IPS DF 4.7 (cell line): ENCODE measurements at regions not wholly inside any gene's neighbourhood (a gene's known extent, or its start where the extent isn't known, plus 50 kb on each side); places are given as distances from the start of the nearest gene placed in this dataset.
A peak's percentile ranks its signal among the peaks of the same experiment; 100 is the strongest.
"Not testable (repeated sequence)": the region's sequence is repeated elsewhere in the genome, so short reads cannot be mapped to it uniquely, and the experiment has no call there.

Experiments used
- DNase-seq: peaks from one replicate; pipeline ENCODE4 v3.0.0-alpha.2; 2013; ENCODE audit warnings: low spot score; ENCODE audit errors: extremely low read depth

DNA sequence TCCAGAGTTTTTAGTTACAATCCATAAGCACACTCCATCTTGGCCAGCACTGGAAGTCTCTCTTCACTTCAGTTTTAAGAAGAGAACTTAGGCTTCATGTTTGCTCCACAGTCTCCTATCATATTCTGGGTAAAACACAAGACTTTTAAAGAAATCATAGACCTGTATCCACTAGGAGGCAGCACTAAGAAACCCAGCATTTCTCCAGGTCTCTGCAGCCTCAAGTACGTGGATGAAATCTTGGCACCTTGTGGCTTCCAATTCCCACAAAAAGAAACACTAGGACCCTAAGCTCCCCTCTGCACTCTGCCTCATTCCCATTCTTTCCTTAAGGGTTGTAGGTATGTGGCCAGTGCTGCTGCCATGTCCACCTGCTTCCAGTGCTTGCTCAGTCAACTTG lies 367.3 kb upstream of the CASK start:
- DNase-seq, result peak; percentile 16

DNA sequence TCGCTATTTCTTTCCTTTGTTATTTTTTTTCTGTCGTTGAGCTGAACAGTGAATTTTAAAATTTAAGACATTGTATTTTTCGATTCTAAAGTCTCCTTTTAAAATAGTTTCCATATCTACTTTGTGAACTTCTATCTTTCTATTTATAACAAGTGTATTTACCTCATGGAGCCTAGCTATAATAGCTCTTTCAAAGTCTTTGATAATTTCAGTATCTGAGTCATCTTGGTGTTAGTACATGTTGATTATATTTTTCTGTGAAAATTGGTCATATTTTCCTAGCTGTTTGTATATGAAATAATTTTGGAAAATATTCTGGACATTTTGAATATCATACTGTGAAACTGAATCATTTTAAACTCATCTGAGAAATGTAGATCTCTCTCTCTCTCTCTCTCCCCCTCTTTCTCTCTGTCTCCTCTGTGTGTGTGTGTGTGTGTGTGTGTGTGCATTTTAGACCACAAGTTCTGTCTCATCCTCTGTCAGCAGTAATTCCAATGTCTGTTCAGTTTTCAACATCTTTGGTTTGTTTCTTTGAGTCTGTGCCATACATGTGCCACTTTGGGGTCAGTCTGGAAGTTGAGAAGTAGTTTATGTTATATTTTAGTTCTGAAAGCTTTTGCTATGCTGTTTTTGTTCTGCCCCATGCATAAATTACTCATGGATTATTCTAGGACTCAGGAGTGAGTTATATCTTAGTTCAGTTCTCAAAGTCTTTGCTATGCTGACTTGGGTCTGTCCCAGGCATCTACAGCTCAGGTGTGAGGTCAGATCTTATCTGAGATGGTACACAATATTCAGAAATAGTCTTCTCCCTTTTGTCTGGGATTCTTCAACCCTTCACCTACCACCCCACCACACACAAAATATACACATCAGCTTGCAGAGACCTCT lies 366.4 kb upstream of the CASK start:
- no peak for DNase-seq

DNA sequence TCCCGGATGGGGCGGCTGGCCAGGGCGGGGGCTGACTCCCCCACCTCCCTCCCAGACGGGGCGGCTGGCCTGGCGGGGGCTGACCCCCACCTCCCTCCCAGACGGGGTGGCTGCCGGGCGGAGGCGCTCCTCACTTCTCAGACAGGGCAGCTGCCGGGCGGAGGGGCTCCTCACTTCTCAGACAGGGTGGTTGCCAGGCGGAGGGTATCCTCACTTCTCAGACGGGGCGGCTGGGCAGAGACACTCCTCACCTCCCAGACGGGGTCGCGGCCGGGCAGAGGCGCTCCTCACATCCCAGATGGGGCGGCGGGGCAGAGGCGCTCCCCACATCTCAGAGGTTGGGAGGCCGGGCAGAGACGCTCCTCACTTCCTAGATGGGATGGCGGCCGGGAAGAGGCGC lies 362.3 kb upstream of the CASK start:
- DNase-seq, result not testable (repeated sequence)

DNA sequence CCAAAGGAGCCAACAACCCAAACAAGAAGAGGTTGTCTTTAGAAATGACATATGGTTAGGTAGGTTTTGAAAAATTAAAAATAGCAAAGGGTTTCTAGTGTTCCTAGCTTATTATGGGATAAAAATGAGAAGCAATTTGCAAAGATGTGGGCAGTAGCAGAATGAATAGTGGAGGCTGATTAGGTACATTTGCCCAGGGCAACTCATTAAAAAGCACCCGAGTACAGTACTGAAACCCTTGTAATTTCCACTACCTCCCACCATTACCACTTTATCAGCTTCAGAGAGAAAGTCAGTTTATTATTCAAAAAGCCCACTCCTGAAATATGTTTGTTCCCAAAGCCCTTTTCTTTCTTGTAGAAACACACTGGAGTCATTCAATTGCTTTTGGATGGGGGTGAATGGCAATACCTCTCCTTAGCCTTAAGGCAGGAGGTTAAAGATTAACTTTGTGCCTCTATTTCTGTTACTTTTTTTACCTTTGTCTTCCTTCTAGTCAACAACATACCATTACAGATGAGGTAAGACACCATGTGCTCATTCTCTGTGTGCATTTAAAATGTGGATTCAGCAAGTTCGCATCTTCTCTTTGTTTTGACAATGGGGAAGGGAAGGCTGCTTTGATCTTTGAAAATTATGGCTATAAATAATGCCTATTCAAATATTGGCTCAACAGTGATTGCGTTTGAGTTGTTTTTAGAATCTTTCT lies 353.8 kb upstream of the CASK start:
- DNase-seq, result no peak

DNA sequence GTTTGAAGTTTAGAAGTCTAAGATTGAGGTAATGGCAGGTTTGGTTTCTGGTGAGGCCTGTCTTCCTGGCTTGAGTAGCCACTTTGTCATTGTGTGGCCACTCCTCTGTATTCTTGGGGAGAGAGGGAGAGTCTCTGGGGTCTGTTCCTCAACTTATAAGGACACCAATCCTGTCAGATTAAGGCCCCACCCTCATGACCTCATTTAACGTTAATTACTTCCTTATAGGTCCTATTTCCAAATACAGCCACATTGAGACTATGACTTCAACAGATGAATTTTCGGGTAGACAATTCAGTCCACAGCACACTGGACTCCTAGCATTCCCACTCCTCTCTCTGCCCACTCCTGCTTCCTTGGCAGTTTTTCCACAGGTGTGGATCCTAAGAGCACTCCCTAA lies 350.8 kb upstream of the CASK start:
- DNase-seq, result no peak

DNA sequence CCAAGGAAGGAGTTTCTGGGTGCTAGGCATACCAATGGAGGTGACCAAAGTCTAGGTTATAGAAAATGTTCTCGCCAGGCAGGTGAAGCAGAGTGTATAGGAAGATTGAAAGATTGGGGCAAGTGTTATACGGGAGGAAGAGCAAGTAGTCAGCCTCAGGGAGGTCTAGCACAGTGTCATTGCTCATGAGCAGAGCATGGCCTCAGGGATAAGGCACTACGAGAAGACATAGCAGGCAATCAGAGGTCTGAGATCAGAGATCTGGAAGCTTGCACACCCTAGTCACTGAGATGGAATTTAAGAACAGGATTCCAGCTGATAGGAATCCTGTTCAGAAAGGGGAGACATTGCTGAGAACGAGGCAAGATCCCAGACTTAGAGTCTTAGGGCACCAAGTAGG lies 350.0 kb upstream of the CASK start:
- no peak for DNase-seq

DNA sequence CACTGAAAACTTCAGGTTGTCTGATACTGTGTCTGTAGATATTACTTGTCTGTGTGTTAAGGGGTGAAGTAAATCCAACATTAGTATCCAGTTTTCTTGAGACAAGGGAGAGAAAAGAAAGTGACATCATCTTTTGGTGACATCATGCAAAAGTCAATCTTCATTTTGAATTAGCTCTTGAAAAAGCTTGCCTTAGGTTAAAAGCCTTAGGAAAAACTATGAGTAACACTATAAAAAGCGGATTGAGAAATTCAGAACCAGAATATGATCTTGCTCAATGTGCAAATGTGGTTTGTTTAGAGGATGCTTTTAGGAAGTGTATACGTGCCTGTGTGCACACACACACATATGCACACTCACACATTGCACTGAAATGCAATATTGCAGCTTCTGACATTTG lies 345.8 kb upstream of the CASK start:
- DNase-seq, result no peak

DNA sequence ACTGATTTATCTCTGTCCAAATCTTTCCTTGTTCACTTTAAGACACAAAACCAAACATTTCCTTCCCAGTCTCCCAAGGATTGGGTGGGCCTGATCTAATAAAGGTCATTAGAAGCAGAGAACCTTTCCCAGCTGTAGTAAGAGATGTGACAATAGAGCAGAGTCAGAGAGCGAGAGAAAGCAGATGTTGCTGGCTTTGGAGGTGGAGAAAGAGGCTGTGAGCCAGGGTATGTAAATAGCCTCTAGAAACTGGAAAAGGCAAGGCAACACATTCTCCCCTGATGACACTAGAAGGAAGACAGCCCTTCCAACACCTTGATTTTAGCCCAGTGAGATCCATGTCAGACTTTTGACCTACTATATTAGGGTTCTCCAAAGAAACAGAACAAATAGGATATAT lies 337.5 kb upstream of the CASK start:
- no peak for DNase-seq

DNA sequence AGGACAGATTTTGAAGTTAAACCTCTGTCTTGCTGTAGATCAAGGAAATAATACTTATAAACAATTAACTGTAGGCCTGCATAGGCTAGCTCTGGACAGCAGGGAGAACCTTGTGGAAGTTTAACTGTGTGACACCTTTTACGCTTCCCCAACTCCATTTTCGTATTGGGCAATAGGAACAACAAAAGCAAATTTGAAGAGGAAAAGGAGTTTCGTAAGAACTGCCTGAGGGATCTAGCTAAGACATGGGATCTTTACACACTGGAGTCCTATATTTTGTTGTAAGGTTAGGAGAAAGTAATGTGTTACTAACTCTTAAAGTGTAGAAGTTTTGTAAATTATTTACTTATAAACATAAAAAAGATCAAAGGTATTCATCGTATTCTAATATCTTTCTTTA lies 324.9 kb upstream of the CASK start:
- no peak for DNase-seq

DNA sequence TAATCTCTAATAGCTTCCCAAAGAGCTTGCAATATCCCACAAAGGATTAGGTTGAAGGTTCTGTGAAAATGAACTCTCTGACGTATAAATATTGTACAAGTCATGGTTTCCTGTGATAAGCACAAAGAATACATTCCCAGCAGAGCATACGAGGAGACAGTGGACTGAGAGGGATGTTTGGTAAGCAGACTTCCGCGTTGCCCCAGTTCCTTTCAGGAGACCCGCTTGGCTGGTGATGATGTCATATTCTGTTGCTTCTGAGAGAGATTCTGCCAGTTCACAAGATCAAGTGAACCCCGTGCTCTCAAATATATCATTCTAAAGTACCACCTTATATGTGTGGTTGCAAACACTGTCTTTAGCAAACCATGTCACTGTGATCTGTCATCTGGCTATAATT lies 323.9 kb upstream of the CASK start:
- DNase-seq, result no peak

DNA sequence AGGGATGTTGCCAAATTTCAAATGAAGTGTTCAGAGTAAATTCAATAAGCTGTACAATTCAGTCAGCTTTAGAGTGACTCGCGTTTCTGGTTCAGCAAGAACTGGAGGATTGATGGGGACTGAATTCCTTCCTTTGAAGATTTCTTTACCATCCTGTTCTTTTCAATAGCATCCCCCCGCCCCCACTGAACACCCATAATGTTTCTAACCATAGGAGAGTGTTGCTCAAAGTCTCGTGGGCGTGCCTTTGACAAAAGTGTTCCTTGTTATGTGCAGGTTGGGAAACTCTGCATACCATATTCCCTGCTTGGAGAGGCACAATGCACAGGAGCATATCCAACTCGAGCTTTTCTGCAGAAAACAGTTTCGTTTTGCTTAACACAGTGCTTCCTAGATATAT lies 323.5 kb upstream of the CASK start:
- no peak for DNase-seq

DNA sequence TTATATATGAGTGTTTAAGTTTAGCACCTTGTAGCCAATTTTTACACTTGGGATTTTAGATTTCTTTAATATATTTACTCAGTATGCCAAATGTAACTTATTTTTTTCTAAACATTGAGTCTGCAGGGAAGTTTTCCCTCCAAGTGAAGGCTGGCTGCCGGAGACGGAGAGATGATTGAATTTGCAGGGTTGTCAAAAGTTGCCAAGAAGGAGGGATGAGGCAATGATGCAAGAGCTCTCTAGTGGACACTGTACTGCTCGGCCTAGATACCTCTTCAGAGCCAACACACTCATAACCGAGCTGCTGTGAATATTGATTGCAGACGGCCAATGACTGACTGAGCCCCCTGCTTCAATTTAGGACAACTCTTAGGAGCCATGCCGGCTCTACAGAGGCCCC lies 318.6 kb upstream of the CASK start:
- DNase-seq, result no peak

DNA sequence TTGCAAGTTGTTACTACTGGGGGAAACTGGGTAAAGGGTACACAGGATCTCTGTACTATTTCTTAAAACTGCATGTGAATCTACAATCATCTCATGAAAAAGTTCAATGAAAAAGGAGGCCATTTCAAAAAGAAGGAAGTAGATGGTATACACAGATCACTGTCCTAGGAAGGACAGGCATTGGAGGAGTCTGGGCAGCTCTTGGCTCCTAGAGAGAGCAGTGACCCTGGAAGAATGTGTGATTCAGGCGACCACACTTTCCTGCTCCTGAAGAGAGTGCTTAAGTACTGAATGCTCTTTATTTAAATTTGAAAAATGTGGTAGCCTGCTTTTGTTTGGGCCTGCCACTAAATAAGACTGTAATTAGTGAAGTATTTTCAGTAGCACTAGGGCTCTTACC lies 318.1 kb upstream of the CASK start:
- DNase-seq, result peak; percentile 9

DNA sequence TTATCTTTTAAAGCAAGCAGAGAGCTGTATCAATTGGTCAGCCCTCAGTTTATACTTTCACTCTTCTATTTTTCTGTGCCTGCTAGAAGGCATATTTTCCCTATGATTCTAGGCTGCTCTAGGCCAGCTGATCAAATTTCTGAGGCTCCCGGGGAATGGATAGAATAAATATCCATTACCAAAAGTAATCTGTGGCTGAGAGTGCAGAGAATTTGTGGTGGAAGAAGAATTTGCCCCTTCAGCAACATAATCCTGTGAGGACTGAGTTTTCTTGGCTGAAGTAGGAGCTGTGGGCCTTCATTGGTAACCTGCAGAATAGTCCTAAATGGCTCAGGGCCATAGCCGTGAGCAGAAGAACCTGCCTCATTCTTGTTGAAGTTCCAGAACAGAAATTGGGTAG lies 314.6 kb upstream of the CASK start:
- DNase-seq, result no peak

DNA sequence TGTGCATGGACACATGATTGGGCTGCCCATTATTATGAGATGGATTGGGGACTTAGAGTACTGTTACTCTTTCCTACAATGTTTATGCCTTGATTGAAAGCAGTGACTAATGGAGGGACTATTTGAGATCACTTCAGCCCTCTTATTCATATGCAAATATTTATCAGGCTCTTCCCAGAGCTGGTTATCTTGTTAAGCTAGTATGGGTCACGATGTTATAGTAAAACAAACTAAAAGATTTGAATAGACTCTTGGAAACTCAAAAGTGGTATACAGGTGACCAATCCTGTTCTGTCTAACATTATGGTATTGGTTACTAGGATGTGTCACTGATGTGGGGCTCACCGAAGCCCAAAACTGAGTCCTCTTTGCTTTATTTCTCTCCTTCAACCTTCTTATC lies 306.2 kb upstream of the CASK start:
- no peak for DNase-seq

DNA sequence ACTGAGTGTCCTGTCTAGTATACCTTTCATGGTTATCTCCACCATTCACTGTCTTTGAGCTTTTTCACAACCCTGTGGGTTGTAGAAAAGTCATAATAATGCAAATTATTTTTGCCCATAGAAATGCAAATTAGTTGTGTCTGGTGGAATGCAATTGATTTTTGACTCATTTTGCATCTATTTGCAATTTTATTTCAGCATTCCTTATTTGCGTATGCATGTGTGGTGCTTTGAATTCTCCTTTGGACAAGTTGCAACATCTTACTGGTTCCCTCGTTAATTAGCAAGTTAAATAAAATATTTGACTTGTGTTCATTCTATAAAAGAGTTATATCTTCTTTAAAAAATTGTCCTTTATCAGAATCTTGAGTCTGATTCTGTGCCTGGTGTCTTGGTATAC lies 297.3 kb upstream of the CASK start:
- DNase-seq, result no peak

DNA sequence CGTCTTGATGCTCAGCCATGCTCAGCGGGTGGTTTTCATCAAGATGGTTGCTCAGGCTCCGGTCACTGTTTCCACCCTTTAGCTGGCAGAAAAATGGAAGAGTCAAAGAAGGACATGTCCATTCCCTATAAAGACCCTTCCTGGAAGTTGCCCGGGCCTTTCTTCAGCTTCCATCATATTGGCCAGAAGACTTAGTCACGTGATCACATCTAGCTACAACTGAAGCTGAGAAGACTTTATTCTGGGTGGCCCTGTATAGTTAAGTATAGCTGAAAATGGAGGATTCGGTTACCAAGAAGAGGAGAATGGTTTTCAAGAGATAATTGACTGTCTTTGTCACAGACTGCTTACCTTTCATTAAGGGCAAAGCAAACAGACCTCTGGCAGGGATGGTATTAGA lies 296.7 kb upstream of the CASK start:
- DNase-seq, result no peak

DNA sequence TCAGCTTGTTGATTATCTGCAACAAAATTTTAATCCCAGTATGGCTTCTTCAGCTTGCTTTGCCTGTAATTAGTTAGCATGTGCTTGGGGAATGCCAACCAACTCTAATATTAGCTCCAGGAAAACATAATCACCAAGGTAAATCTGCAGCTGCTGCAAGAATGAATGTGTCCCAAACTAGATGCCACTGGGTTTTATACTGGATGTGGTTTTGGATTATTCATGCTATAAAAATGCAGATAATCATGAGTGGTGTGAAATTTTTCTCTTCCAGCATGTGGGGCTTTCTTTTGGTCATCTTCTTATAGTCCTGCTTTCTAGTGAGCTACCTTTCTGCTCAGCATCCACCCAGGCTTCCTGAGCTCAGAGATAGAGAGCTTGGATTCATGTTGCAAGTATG lies 295.9 kb upstream of the CASK start:
- DNase-seq, result no peak

DNA sequence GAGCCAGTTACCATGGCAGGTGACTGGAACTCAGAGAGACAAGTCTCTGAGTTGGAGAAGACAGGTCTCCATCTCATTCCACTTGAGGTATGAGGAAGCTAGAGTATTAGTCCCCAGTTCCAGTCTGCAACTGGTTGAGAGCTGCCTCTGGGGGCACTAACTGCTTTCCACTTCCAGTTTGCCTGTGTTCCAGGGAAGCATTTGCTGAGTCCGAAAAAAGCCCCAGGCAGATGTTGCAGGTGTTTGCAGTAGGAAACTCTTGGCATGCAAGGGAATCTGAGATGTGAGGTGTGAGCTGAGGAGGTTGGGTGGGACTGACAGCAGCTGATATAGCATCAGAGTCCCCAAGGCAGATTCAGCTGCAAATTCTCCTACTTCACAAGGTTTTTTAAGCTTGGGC lies 272.2 kb upstream of the CASK start:
- DNase-seq, result no peak

DNA sequence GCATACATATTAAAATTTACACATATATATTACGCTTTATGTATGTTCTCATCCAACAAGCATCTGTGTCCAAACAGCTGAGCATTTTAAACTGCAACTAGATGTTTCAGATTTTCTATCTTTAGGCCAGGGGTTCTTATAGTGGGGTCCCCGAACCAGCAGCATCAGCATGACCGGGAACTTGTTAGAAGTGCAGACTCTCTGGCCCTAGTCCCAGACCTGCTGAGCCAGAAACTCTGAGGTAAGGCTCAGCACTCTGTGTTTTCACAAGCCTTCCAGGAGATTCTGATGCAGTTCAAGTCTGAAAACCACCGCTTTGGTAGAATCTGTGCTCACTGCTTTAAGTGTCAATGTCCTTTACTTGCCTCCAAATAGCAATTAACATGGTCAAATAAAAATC lies 266.2 kb upstream of the CASK start:
- no peak for DNase-seq

DNA sequence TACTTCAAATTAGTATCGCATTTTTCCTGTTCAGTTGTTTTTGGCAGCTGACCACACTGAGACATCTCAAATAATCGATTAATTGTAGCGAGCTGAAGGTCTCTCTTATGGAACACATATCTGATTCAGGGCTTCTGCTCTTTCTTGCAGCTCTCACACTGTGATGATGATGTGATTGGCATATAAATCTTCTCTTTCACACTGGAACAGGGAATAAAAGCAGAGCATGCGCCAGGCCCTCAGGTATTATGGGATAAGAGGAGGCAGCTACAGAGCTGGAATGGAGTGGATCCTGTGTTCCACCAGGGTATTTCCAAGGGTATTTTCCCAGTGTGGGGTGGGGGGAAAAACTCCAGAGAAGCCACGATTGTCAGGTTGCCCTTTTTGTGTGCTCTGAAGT lies 265.4 kb upstream of the CASK start:
- DNase-seq, result no peak

DNA sequence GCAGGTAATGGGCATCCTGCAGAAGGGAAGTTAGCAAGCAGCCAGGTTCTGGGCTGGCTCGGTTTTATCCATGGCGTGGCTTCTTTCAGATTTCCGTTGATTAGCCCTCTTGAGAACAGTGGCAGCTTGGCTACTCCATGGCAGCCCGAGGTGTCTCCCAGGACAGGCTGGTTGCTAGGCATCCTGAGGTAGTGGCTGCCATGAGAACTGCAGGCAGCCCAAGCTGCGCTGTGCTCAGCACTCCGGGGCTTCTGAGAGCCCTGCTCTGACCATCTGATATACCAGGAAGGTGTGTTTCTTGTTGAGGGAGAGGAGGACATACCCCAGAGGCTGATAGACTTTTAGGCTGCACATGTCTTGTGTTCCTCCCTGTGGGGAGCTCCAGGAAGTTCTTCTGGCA lies 253.4 kb upstream of the CASK start:
- DNase-seq, result no peak

DNA sequence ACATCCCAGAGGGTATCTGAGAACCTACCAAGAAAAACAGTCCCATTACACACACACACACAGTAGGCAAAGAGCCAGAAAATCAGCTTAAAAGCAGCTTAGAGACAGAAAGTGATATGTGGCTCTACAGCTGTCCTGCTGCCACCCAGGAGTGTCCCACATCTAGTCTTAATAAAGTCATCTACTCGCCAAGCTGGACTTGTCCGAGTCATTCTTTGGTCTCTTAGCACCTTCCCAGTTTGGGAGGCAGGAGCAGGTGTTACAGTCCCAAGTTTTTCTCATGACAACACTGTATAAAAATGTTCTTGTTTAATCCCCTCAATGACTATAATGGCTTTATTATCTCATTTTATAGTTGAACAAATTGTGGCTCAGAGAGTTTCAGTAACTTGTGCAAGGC lies 252.5 kb upstream of the CASK start:
- DNase-seq, result no peak
